Coronary artery (tissue), 2 donors: ENCODE measurements at regions not wholly inside any gene's neighbourhood (a gene's known extent, or its start where the extent isn't known, plus 50 kb on each side); places are given as distances from the start of the nearest gene placed in this dataset.

ENCODE experiments used
- DNase-seq: peaks from one replicate; pipeline ENCODE4 v3.0.0-alpha.2; 2017; ENCODE audit warnings: low spot score
- H3K27ac ChIP-seq, 2 donors: fragments of 200-600 bp; sonication (generic); one replicate each; pipeline ENCODE4 v1.5.1; 2016 to 2019
- H3K4me3 ChIP-seq: fragments of 200-600 bp; sonication (generic); 2 replicates; pipeline ENCODE4 v1.5.1; 2016; ENCODE audit warnings: mild to moderate bottlenecking, moderate library complexity
- CTCF ChIP-seq: fragments of 200-600 bp; sonication (generic); IDR thresholded peaks from one replicate; pipeline ENCODE4 v1.5.1; 2019; ENCODE audit warnings: antibody characterized with exemption

DNA sequence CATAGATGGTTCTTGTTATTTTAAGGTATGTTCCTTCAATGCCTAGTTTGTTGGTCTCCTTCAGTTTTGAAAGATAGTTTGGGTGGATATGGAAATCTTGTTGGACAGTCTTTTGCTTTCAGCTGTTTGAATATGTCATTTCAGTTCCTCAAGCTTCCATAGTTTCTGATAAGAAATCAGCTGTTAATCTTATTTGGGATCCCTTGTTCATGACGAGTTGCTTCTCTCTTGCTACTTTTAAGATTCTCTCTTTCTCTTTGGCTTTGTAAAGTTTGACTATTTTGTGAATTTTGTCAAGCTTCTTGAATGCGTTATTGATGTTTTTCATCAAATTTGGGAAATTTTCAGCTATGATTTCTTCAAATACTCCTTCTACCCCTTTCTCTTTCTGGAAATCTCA, 129.5 kb downstream of the GNL3L start:
- DNase-seq, result no peak
- H3K4me3 ChIP-seq, result no peak overlapping the region
- no peak overlapping the region for H3K27ac ChIP-seq
- no peak for TF ChIP-seq CTCF

DNA sequence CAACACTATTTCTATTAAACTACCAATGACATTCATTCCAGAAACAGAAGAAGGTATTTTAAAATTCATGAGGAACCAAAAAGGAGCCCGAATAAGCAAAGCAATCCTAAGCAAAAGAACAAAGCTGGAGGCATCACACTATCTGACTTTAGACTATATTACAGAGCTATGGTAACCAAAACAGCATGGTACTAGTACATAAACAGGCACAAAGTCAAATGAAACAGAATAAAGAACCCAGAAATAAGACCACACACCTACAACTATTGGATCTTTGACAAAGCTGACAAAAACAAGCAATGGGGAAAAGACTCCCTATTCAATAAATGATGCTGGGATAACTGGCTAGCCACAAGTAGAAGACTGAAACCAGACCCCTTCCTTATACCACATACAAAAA, 122.3 kb downstream of the ITIH6 start:
- H3K4me3 ChIP-seq, result no peak overlapping the region
- no peak for DNase-seq

DNA sequence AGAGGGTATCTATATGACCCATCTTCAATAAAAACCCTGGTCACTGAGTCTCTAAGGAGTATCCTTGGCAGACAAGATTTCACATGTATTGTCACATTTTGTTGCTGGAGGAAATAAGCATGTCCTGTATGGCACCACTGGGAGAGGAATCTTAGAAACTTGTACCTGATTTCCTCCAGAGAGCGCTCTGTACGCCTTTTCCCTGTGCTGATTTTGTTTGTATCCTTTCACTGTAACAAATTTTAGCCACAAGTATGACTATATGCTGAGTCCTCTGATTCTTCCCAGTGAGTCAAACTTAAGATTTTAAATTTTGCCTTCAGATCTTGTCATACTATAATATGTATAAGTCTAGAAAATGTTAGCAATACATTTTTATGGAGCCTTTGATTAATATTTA, 102.8 kb downstream of the ITIH6 start:
- no peak overlapping the region for H3K4me3 ChIP-seq
- DNase-seq, result no peak
- H3K27ac ChIP-seq, result no peak overlapping the region
- TF ChIP-seq CTCF, result no peak

More for the DNA sequence above, 122.3 kb downstream of the ITIH6 start:
- TF ChIP-seq CTCF, result no peak
- no peak overlapping the region for H3K27ac ChIP-seq

GRCh38 chrX:54695816-54696487, 102.1 kb downstream of the ITIH6 start:
- Histone ChIP-seq H3K27ac (no peak overlapping the region), H3K4me3 (no peak overlapping the region)
- TF ChIP-seq CTCF, result no peak
- no peak for DNase-seq
